ENCODE measurements at regions not wholly inside any gene's neighbourhood (a gene's known extent, or its start where the extent isn't known, plus 50 kb on each side); places are given as distances from the start of the nearest gene placed in this dataset.
"Not testable (repeated sequence)": the region's sequence is repeated elsewhere in the genome, so short reads cannot be mapped to it uniquely, and the experiment has no call there.

DNA sequence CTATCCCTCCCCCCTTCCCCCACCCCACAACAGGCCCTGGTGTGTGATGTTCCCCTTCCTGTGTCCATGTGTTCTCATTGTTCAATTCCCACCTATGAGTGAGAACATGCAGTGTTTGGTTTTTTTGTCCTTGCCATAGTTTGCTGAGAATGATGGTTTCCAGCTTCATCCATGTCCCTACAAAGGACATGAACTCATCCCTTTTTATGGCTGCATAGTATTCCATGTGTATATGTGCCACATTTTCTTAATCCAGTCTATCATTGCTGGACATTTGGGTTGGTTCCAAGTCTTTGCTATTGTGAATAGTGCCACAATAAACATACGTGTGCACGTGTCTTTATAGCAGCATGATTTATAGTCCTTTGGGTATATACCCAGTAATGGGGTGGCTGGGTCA lies 52.3 kb upstream of the MAN1A2 start:
- DNase-seq (ENCODE audit: low spot score) = not testable (repeated sequence)

DNA sequence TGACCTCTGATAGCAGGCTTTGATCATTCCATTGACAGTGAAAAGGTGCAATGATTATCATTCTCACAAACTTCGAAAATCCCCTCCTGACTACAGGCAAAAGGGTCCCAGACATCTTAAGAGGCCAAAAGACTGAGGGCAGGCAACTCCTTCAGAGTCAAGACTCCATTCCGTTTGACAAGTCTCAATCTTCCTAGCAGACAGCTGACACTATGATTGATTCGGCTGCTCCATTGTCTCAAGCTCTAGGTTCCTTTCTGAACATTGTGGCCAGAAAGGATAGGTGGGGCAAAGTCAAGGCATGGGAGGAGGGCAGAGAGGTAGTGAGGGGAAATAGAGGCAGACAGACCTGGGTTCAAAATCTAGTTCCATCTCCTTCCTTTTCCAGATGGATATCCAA lies 53.7 kb upstream of the MAN1A2 start:
- DNase-seq (ENCODE audit: low spot score) = no peak

DNA sequence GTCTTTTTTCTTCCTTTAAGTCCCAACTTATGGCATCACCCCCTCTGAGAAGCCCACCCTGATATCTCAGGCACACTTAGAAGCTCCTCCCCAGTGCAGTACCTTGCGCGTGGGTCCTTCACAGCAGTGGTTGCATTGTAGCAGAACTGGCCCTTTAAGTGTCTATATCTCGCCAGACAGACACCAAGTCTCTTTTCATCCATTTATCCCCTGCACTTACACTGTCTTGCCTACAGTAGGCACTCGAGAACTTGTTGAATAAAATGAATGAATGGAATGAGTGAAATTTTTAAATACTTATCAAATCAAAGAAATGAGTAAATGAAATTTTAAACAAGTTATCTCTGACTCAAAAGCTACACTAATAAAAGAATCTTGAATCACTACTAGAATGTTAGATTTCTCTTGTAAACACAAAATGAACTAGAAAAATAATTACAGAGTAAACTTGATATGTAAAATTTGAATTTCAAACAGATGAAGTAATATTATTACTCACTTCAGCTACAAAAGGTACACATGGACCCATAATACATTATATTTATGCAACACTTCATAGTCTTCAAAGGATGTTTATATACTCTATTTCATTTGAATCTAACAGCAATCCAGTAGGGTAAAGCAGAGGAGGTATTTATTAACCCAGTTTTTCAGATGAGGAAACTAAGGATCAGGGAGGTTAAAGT lies 54.7 kb upstream of the MAN1A2 start:
- peak; percentile 23 for DNase-seq (ENCODE audit: low spot score)

DNA sequence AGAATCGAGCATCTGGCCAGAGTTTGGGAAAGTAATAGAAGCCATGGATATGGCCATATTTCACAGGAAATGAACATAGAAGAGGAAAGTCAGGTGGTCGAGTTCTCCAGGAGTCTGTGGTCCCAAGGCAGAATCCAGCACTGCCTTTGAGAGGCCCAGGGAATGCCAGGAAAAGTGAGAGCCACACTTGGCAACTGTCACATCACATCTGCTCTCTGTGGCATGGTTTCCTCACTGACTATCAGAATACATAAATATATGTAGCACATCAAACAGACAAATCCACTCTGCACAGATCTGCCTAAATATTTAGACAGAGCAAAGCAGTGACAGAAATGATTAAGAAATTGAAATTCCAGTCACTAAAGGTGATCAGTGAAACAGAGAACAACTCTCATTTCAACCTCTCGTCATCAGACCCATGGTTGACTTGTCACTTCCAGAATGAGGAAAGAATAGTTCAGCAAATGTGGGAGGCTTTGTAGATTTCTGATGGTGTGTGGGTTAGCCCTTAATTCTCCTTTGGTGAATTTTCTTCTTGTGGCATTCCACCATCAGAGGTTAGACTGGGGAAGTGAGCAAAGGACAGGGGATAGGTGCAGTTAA lies 58.8 kb upstream of the MAN1A2 start:
- no peak for DNase-seq (ENCODE audit: low spot score)

DNA sequence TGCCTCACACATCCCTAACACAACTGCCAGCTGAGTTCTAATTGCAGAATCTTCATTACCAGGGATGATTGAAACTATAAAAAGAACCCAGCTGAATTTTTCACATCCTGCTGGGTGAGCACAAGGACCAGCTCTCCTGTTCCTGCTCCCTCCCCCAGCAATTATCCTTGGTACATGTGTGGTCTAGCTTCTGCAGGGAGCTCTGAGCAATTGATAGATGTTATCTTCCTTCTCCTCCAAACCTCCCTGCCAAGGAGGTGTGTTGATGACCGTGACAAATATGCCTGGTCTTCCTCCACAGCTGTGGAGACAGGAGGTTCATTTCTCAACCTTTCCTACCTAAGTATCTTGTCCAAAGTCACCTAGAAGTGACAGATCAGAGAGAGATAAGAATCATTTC lies 65.3 kb upstream of the MAN1A2 start:
- DNase-seq (ENCODE audit: low spot score) = no peak

DNA sequence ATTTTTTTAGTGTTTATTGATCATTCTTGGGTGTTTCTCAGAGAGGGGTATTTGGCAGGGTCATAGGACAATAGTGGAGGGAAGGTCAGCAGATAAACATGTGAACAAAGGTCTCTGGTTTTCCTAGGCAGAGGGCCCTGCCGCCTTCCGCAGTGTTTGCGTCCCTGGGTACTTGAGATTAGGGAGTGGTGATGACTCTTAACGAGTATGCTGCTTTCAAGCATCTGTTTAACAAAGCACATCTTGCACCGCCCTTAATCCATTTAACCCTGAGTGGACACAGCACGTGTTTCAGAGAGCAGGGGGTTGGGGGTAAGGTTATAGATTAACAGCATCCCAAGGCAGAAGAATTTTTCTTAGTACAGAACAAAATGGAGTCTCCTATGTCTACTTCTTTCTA lies 67.1 kb upstream of the MAN1A2 start:
- not testable (repeated sequence) for DNase-seq (ENCODE audit: low spot score)

DNA sequence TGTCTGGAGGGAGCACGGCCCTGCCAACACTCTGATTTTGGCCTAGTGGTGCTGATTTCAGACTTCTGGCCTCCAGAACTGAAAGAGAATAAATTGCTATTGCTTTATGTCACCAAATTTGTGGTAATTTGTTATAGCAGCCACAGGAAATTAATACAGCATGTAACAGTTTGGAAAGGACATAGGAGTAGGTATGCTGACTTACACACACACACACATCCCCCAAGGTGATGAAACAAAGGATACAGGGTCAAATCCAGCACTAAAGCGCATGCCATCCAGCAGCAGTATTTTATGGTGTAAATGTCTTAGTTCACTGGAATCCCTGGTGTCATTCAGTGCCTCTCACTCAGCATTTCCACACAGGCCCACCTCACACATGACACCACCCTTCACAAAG lies 72.2 kb upstream of the MAN1A2 start:
- no peak for DNase-seq (ENCODE audit: low spot score)

DNA sequence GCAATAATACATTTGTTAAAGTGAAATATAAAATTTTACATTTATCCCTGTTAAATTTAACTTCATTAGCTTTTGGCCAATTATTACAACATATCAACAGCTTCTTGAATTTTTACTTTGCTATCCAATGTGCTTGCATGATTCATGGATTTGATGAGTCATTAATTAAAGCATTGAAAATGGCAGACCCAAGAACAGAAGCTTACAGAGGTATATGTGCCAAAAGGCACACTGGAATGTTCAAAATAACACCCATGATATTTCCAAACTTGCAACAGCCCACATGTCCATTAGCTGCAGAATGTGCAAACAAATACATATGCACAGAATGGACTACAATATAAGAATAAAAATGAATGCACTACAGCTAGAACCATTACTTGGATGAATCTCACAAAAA lies 76.4 kb upstream of the MAN1A2 start:
- DNase-seq (ENCODE audit: low spot score) = no peak

DNA sequence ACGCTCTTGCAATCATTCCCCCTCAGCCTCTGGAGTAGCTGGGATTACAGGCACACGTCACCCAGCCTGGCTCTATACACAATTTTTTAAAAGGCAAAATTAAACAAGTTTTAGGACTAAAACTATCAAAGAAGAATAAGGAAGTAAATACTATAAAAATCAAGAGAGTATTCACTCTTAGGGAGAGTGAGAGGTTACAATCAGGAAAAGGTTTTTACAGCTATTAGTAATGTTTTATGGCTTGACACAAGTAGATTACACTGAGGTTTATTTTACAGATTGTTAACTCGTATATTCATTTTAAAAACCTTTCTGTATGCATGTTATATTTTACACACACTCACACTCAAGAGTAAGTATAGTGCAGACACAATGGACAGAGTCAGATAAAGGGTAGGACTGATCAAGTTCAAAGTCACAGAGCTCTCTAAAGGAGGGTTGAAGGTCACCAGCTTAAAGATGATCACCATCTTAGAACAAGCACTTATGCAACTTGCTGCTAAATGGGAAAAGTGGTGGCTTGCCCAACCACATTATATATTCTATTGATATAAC lies 77.9 kb upstream of the MAN1A2 start:
- DNase-seq (ENCODE audit: low spot score) = no peak

DNA sequence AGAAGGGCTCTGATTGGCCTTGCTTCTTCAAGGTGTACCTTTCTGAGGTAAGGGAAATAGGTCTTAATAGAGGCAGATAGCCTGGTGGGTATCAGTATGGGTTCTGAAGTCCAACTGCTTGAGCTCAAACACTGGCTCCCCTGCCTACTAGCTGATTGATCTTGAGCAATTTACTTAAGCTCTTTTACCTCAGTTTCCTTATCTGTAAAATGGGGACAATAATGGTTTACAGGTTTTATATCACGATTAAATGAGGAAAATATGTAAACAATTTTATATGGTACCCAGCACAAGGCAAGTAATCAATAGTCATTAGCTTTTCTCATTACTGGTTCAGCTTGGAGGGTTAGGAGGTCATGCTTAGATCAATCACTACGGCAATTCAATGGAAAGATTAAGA lies 75.8 kb upstream of the VTCN1 start:
- no peak for DNase-seq (ENCODE audit: low spot score)

DNA sequence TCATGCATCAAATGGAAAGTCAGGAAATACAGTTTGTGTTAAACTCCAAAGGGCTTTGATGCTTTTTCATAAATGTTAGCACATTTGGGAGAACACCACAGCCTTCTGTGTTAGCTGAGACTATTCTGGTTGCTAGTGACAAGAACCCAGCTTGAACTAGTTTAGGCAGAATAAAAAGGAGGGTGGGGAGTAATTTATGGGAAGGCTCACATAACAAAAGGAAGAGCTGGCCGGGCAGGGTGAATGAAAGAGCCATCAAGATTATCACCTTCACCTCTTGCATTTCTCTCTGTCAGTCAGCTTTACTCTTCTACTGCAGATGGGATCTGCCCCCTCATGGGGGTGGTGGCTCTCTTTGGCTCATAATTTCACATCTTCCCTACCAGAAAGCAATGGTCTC lies 75.4 kb upstream of the VTCN1 start:
- peak; percentile 18 for DNase-seq (ENCODE audit: low spot score)

DNA sequence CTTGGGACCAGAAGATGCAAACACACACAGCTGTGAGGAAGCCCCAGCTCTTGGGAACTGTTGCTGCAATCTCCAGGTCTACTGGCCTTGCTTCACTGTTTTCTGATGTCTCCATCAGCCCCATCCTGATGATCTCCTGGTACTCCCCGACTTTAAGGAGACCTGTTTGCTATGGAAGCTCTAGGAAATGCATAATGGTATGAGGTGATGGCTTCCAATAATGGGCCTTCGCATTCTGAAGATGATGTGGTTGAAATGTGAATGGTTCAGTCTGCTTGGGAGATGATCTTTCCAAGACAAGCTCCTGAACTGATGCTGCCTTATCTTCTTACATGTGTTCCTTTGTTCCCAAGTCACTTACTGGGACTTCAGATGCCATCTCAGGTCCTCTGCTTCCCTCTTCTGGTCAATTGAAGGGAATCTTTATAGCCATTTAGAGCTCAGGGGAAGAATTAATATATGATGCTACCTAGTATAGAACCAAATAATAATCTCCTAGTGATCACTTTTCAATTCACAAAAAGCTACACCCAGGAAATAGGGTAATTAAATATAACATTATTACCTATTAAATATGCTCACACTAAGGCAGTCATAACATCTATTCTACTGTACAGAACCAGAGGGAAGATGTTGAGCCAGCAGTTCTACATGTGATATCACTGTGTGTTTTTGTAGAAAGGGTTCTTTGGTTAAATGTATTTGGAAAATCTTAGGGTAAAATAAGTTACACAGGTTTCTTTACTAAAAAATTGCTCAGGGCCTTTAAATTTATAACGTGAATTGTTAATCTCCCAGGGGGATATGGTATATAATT lies 73.9 kb upstream of the VTCN1 start:
- DNase-seq (ENCODE audit: low spot score) = peak; percentile 72

DNA sequence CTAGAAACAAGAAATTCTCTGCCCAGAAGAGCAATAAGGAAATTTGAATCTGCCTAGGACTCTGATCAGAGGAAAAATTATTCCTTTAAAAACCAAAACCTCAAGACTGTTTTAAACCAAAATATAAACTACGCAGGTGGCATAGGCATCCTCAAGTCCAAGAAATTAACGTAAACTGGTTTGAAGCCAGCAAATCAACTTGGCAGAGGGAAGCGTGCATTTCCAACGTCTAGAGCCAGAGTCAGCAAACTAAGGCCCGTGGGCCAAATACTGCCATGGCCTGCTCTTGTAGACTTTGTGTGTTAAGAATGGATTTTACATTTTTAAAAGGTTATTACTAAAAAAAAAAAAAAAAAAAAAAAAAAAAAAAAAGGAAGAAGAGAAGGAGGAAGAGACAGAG lies 67.8 kb upstream of the VTCN1 start:
- DNase-seq (ENCODE audit: low spot score) = no peak

DNA sequence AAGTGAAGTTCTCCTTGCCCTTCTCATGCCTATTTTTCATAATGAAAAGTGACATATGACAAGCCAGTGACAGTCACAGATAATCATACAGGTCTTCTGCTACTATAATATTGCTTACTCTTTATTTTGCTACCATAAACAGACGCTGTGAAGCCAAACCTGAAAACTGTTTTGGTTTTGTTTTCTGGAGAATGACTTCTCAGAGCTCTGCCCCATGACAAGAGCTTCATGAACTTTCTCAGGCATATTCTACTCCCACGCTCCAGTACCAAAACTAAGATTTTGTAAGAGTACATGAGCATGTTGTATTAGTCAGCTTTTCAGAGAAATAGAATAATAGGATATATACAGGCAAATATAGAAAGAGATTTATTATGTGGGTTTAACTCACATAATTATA lies 64.3 kb upstream of the VTCN1 start:
- DNase-seq (ENCODE audit: low spot score) = no peak

DNA sequence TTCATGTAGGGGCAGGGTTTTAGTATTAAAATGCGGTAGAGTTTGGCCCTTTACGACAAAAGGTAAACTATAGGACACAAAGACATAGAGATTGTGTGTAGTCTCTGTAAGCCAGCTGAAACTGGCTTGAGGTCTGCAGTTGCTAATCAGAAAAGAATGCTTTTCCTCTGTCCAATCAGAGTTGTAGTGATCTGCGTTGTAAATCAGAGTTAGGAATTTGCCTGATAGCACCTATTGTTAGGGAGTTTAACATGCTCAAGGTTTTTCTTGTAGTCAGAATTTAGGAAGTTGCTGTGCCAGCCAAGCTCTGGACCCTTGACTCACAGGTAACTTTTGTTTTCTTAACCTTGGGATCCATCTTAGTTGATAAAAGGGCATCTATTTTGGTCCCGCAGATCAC lies 61.2 kb upstream of the VTCN1 start:
- DNase-seq (ENCODE audit: low spot score) = no peak

DNA sequence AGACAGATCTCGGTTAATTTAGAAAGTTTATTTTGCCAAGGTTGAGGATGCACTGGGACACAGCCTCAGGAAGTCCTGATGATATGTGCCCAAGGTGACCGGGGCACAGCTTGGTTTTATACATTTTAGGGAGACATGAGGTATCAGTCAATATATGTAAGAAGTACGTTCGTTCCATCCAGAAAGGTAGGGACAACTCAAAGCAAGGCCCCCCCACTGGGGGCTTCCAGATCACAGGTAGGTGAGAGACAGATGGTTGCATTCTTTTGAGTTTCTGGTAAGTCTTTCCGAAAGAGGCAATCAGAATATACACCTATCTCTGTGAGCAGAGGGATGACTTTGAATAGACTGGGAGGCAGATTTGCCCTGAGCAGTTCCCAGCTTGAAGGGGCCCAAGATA lies 60.4 kb upstream of the VTCN1 start:
- DNase-seq (ENCODE audit: low spot score) = no peak

DNA sequence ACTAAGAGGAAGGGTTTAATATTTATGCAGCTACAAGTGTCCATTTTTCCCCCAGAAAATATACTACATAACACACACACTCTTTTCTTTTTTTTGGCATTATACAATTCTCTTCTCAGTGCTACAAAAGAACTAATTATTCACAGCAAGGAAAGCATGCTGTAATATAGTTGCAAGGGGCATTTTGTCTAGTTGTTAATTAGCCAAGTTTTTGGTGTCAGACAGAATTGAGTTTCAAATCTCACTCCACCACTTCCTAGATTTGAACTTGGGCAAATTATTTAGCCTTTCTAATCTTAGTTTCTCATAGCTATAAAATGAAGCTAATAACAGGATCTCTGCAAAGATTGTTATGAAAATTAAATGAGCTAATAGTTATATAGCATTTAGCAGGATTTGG lies 60.0 kb upstream of the VTCN1 start:
- DNase-seq (ENCODE audit: low spot score) = no peak

DNA sequence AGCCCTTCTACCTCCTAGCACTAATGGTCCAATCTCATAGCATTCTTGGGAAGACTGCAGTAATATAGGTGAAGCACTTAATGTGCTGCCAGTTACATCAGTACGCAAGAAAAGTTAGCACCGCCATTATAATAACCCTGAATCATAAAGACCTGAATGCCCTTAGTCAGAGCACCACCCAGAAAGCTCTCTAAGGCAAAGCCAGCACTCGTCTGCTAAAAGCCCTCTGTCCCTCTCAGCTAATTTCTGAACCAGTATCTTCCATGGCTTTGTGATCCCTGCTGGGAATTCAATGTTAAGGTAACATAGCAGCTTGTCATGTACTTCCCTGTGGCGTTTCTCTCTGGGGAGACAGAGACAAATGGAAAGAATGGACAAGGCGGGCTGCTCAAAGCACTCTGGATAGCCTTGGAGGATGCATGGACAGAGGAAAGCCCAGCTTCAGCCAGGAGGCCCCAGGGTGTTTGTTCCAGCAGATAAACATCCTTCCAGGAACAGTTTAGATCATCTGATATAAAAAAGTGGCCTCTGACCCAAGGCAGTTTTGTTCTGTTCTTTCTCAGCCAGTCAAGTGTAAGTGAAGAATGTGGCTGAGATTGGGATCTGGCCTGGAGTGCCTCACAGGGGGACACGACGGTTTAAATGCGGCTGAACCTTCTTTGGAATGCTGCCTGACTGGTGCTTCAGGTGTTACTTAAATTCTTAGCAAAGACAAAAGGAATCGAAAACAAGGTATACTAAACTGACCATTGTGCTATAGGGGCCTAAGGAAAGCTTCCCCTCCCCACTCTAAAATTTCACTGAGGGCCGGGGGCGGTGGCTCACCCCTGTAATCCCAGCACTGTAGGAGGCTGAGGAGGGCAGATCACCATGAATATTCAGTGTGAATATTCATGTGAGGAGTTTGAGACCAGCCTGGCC lies 58.1 kb upstream of the VTCN1 start:
- DNase-seq (ENCODE audit: low spot score) = peak; percentile 70

DNA sequence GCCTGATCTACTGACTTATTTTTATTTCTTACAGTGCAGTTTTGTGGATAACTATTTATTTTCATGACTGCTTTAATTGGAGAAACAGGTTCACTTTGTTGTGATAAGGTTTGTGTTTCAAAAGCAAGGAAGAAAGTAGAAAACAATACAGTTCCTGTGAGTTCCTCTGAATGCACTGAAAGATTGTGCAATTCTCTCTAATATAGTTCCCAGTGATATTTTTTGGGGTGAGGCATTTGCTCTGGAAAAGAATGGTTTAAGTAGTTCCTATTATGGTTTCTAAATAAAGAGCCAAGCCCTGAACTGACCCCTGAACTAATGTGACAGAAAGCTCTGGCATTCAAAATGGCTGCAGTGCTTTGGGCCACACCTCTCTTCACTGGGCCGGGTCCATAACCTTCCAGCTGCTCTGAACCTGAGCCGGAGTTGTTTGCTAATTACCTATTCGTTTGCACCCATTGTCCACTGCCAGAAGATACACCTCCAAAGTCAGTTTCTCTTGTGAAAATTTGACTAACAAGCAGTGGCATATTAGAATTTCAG lies 56.6 kb upstream of the VTCN1 start:
- no peak for DNase-seq (ENCODE audit: low spot score)

DNA sequence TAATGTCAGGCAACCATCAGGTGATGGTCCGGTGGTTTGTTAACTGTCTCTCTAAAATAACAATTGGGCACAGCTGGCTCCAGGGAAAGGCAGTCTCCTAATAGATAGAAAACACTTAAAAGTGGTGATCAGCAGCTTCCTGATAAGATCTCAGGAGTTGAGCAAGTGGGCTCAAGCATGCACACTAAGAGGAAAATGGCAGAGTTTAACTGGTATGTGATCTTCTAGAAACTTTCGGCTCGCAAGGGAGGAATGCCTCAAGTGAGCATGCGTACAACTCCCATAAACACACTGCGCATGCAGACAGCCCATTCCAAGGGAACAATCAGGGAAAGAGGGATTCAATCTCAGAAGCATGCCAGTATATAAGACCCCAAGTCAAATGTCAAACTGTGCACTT lies 52.2 kb upstream of the VTCN1 start:
- DNase-seq (ENCODE audit: low spot score) = no peak

DNA sequence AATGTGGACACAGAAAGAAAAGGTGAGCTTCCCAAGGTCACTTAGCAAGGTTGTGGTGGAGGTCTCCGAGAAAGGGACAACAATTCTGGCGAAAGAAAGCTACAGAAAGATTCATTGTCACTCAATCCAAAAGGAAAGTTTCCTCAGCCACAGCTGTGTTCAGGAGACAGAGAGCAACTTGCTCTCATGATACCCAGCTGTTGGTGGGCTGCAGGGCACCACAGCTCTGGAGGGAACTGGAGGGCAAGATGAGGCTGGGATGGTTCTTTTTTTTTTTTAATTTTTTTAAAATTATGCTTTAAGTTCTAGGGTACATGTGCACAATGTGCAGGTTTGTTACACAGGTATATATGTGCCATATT lies 50.7 kb upstream of the VTCN1 start:
- no peak for DNase-seq (ENCODE audit: low spot score)
